ENCODE measurements at regions not wholly inside any gene's neighbourhood (a gene's known extent, or its start where the extent isn't known, plus 50 kb on each side); places are given as distances from the start of the nearest gene placed in this dataset.

- no peak for TF ChIP-seq CTCF (IDR thresholded peaks at IDR 0.05)
- TF ChIP-seq POLR2A (IDR thresholded peaks at IDR 0.05): no peak
- WGBS, 2 donors: 81 to 83% methylated on average over 3 of the region's 3 CpGs
- no peak for DNase-seq (ENCODE audit: low spot score in 2 of 2)
- no peak overlapping the region for H3K4me3 ChIP-seq (ENCODE audit: low read depth, poor library complexity, severe bottlenecking)
- intact Hi-C loops (cut with DNase I; ENCODE audit: low total_unique reads): no loop called here
Measured at GRCh38 chr1:208931936-208932335, 651.6 kb upstream of the CAMK1G start.

GRCh38 chr1:208933984-208934525 is 649.5 kb upstream of the CAMK1G start:
- WGBS, 2 donors: 55 to 66% methylated on average over 3 of the region's 3 CpGs
- intact Hi-C loops (cut with DNase I; ENCODE audit: low total_unique reads): no loop called here
- DNase-seq (ENCODE audit: low spot score in 2 of 2): no peak
- H3K4me3 ChIP-seq (ENCODE audit: low read depth, poor library complexity, severe bottlenecking): no peak overlapping the region
- TF ChIP-seq CTCF (IDR thresholded peaks at IDR 0.05) (no peak), POLR2A (IDR thresholded peaks at IDR 0.05) (no peak)

GRCh38 chr1:208934933-208935332 is 648.6 kb upstream of the CAMK1G start:
- no peak overlapping the region for H3K4me3 ChIP-seq (ENCODE audit: low read depth, poor library complexity, severe bottlenecking)
- DNase-seq (ENCODE audit: low spot score in 2 of 2): no peak
- intact Hi-C loops (cut with DNase I; ENCODE audit: low total_unique reads): no loop called here
- 72 to 74% methylated on average over 6 of the region's 6 CpGs for WGBS, 2 donors
- no peak for TF ChIP-seq POLR2A (IDR thresholded peaks at IDR 0.05)
- TF ChIP-seq CTCF (IDR thresholded peaks at IDR 0.05): no peak

- intact Hi-C loops (cut with DNase I; ENCODE audit: low total_unique reads): no loop called here
- no peak overlapping the region for H3K4me3 ChIP-seq (ENCODE audit: low read depth, poor library complexity, severe bottlenecking)
- no peak for DNase-seq (ENCODE audit: low spot score in 2 of 2)
- 60 to 71% methylated on average over 3 of the region's 3 CpGs for WGBS, 2 donors
- no peak for TF ChIP-seq CTCF (IDR thresholded peaks at IDR 0.05)
- no peak for TF ChIP-seq POLR2A (IDR thresholded peaks at IDR 0.05)
Measured at GRCh38 chr1:208935517-208936187, 647.9 kb upstream of the CAMK1G start.

- intact Hi-C loops (cut with DNase I; ENCODE audit: low total_unique reads): no loop called here
- no peak overlapping the region for H3K4me3 ChIP-seq (ENCODE audit: low read depth, poor library complexity, severe bottlenecking)
- DNase-seq (ENCODE audit: low spot score in 2 of 2): no peak
- WGBS, 2 donors: 43 to 62% methylated on average over 1 of the region's 1 CpG
- TF ChIP-seq CTCF (IDR thresholded peaks at IDR 0.05) (no peak), POLR2A (IDR thresholded peaks at IDR 0.05) (no peak)
Measured at GRCh38 chr1:208939537-208940085, 643.9 kb upstream of the CAMK1G start.

Data from lower leg skin (tissue), 4 donors.